Adipocyte (in vitro differentiated cells): ENCODE measurements at regions not wholly inside any gene's neighbourhood (a gene's known extent, or its start where the extent isn't known, plus 50 kb on each side); places are given as distances from the start of the nearest gene placed in this dataset.

ENCODE experiments used
- DNase-seq: peaks from one replicate; pipeline ENCODE4 v3.0.0-alpha.2; 2015; ENCODE audit warnings: low read depth
- H3K27me3 ChIP-seq: replicated peaks from 2 replicates; pipeline ENCODE4 v1.7.0; 2013; ENCODE audit warnings: mild to moderate bottlenecking, low read length, moderate library complexity; ENCODE audit not compliant: control insufficient read depth, insufficient read depth
- H3K36me3 ChIP-seq: 2 replicates; pipeline ENCODE4 v1.7.0; 2013; ENCODE audit warnings: low read length, mild to moderate bottlenecking, moderate library complexity; ENCODE audit not compliant: control insufficient read depth, insufficient read depth, severe bottlenecking
- H3K4me1 ChIP-seq: 2 replicates; pipeline ENCODE4 v1.7.0; 2013; ENCODE audit warnings: mild to moderate bottlenecking, low read length, moderate library complexity; ENCODE audit not compliant: control insufficient read depth, insufficient read depth
- H3K4me3 ChIP-seq: 2 replicates; pipeline ENCODE4 v1.7.0; 2013; ENCODE audit warnings: mild to moderate bottlenecking, low read length, moderate library complexity
- H3K9ac ChIP-seq: 2 replicates; pipeline ENCODE4 v1.7.0; 2013; ENCODE audit warnings: mild to moderate bottlenecking, low read length, moderate library complexity
- H3K9me3 ChIP-seq: 2 replicates; pipeline ENCODE4 v1.7.0; 2013; ENCODE audit warnings: mild to moderate bottlenecking, low read length, moderate library complexity; ENCODE audit not compliant: control insufficient read depth

GRCh38 chr10:128377988-128378387 lies 251.8 kb upstream of the MKI67 start:
- no peak for DNase-seq
- H3K9ac ChIP-seq = no peak overlapping the region
- H3K27me3 ChIP-seq = peaks cover 1% of the 10 kb centered on the region
- H3K4me3 ChIP-seq = no peak overlapping the region
- no peaks in the 10 kb centered on the region for H3K36me3 ChIP-seq
- no peaks in the 10 kb centered on the region for H3K9me3 ChIP-seq
- H3K4me1 ChIP-seq = no peaks in the 10 kb centered on the region

GRCh38 chr10:128380946-128381345 lies 254.7 kb upstream of the MKI67 start:
- H3K27me3 ChIP-seq = peaks cover 4% of the 10 kb centered on the region
- no peak overlapping the region for H3K9ac ChIP-seq
- no peaks in the 10 kb centered on the region for H3K4me1 ChIP-seq
- no peak for DNase-seq
- H3K36me3 ChIP-seq = no peaks in the 10 kb centered on the region
- H3K4me3 ChIP-seq = no peak overlapping the region
- H3K9me3 ChIP-seq = no peaks in the 10 kb centered on the region

- no peak overlapping the region for H3K4me3 ChIP-seq
- peaks cover 4% of the 10 kb centered on the region for H3K27me3 ChIP-seq
- H3K4me1 ChIP-seq = no peaks in the 10 kb centered on the region
- no peaks in the 10 kb centered on the region for H3K9me3 ChIP-seq
- no peak for DNase-seq
- no peak overlapping the region for H3K9ac ChIP-seq
- no peaks in the 10 kb centered on the region for H3K36me3 ChIP-seq
Observed at GRCh38 chr10:128382225-128382624, 256.0 kb upstream of the MKI67 start.

- H3K9ac ChIP-seq = no peak overlapping the region
- peaks cover 4% of the 10 kb centered on the region for H3K27me3 ChIP-seq
- no peak overlapping the region for H3K4me3 ChIP-seq
- H3K36me3 ChIP-seq = no peaks in the 10 kb centered on the region
- H3K9me3 ChIP-seq = no peaks in the 10 kb centered on the region
- no peak for DNase-seq
- no peaks in the 10 kb centered on the region for H3K4me1 ChIP-seq
Observed at GRCh38 chr10:128384831-128385230, 258.6 kb upstream of the MKI67 start.

GRCh38 chr10:128386231-128386630 lies 260.0 kb upstream of the MKI67 start:
- Histone ChIP-seq H3K9me3 (no peaks in the 10 kb centered on the region), H3K4me3 (no peak overlapping the region), H3K4me1 (no peaks in the 10 kb centered on the region), H3K27me3 (peaks cover 4% of the 10 kb centered on the region), H3K9ac (no peak overlapping the region), H3K36me3 (no peaks in the 10 kb centered on the region)
- no peak for DNase-seq

GRCh38 chr10:128386816-128387604 lies 260.8 kb upstream of the MKI67 start:
- Histone ChIP-seq H3K4me3 (no peak overlapping the region), H3K9ac (no peak overlapping the region), H3K27me3 (peaks cover 4% of the 10 kb centered on the region), H3K9me3 (no peaks in the 10 kb centered on the region), H3K4me1 (no peaks in the 10 kb centered on the region), H3K36me3 (no peaks in the 10 kb centered on the region)
- no peak for DNase-seq

- Histone ChIP-seq H3K4me1 (no peaks in the 10 kb centered on the region), H3K27me3 (no peaks in the 10 kb centered on the region), H3K9me3 (no peaks in the 10 kb centered on the region), H3K36me3 (no peaks in the 10 kb centered on the region), H3K4me3 (no peak overlapping the region), H3K9ac (no peak overlapping the region)
- DNase-seq = no peak
Observed at GRCh38 chr10:128390596-128390995, 264.4 kb upstream of the MKI67 start.

- Histone ChIP-seq H3K36me3 (no peaks in the 10 kb centered on the region), H3K9ac (no peak overlapping the region), H3K4me3 (no peak overlapping the region), H3K4me1 (no peaks in the 10 kb centered on the region), H3K9me3 (no peaks in the 10 kb centered on the region), H3K27me3 (no peaks in the 10 kb centered on the region)
- no peak for DNase-seq
Observed at GRCh38 chr10:128393546-128393945, 267.3 kb upstream of the MKI67 start.

GRCh38 chr10:128398118-128398517 lies 271.9 kb upstream of the MKI67 start:
- Histone ChIP-seq H3K9ac (no peak overlapping the region), H3K4me1 (no peaks in the 10 kb centered on the region)
- DNase-seq = no peak

GRCh38 chr10:128398999-128399398 lies 272.8 kb upstream of the MKI67 start:
- Histone ChIP-seq H3K36me3 (no peaks in the 10 kb centered on the region), H3K9ac (no peak overlapping the region), H3K4me3 (no peak overlapping the region), H3K27me3 (no peaks in the 10 kb centered on the region), H3K4me1 (no peaks in the 10 kb centered on the region), H3K9me3 (peaks cover 6% of the 10 kb centered on the region)
- DNase-seq = no peak

More at GRCh38 chr10:128398118-128398517, 271.9 kb upstream of the MKI67 start:
- H3K27me3 ChIP-seq = no peaks in the 10 kb centered on the region
- H3K36me3 ChIP-seq = no peaks in the 10 kb centered on the region
- no peak overlapping the region for H3K4me3 ChIP-seq
- peaks cover 6% of the 10 kb centered on the region for H3K9me3 ChIP-seq

- Histone ChIP-seq H3K9ac (no peak overlapping the region), H3K27me3 (no peaks in the 10 kb centered on the region), H3K9me3 (peaks cover 6% of the 10 kb centered on the region), H3K4me1 (no peaks in the 10 kb centered on the region), H3K4me3 (no peak overlapping the region), H3K36me3 (no peaks in the 10 kb centered on the region)
- no peak for DNase-seq
Observed at GRCh38 chr10:128400564-128400963, 274.3 kb upstream of the MKI67 start.

GRCh38 chr10:128405450-128405849 lies 279.2 kb upstream of the MKI67 start:
- H3K27me3 ChIP-seq = no peaks in the 10 kb centered on the region
- H3K9me3 ChIP-seq = peaks cover 6% of the 10 kb centered on the region
- no peak overlapping the region for H3K9ac ChIP-seq
- no peak for DNase-seq
- no peak overlapping the region for H3K4me3 ChIP-seq
- no peaks in the 10 kb centered on the region for H3K36me3 ChIP-seq
- H3K4me1 ChIP-seq = no peaks in the 10 kb centered on the region
